A673 (cell line): ENCODE measurements at regions not wholly inside any gene's neighbourhood (a gene's known extent, or its start where the extent isn't known, plus 50 kb on each side); places are given as distances from the start of the nearest gene placed in this dataset.

Experiments used
- BruUV-seq: library from RNA; stranded (reverse); fragments of 400-500 nt; replicated peaks from 2 replicates; lab custom pipeline; 2021; lab: Mats Ljungman, UMichigan
- CTCF ChIA-PET: fragments of 300-600 bp; sonication (Branson Sonifier 250); formaldehyde crosslinking; loops from one replicate; lab custom pipeline; 2022; ENCODE audit warnings: antibody characterized with exemption; lab: Charles Lee
- POLR2A ChIA-PET: fragments of 300-600 bp; sonication (Branson Sonifier 250); formaldehyde crosslinking; loops from one replicate; lab custom pipeline; 2022; ENCODE audit warnings: antibody characterized with exemption; ENCODE audit not compliant: low non-redundant PET; lab: Charles Lee
- DNase-seq: peaks from one replicate; pipeline ENCODE4 v3.0.0-alpha.2; 2015; ENCODE audit warnings: low spot score
- H3K27ac ChIP-seq: fragments of 200-600 bp; sonication (generic); 2 replicates; pipeline ENCODE4 v1.5.1; 2016; ENCODE audit warnings: mixed run types, low read depth, mild to moderate bottlenecking, mixed read lengths, antibody characterized with exemption, low read length; ENCODE audit not compliant: poor library complexity, severe bottlenecking
- H3K27me3 ChIP-seq: fragments of 200-600 bp; sonication (generic); replicated peaks from 2 replicates; pipeline ENCODE4 v1.6.1; 2017; ENCODE audit warnings: mixed run types, low read depth, mild to moderate bottlenecking, mixed read lengths, antibody characterized with exemption, low read length; ENCODE audit not compliant: insufficient read depth, poor library complexity
- H3K36me3 ChIP-seq: fragments of 200-600 bp; sonication (generic); 2 replicates; pipeline ENCODE4 v1.6.1; 2016; ENCODE audit warnings: mixed run types, mild to moderate bottlenecking, mixed read lengths, antibody characterized with exemption, low read length; ENCODE audit not compliant: insufficient read depth, poor library complexity, severe bottlenecking
- H3K4me1 ChIP-seq: fragments of 200-600 bp; sonication (generic); 2 replicates; pipeline ENCODE4 v1.6.1; 2017; ENCODE audit warnings: mixed run types, mild to moderate bottlenecking, mixed read lengths, antibody characterized with exemption, low read length; ENCODE audit not compliant: insufficient read depth, poor library complexity, severe bottlenecking
- H3K4me3 ChIP-seq: fragments of 200-600 bp; sonication (generic); 2 replicates; pipeline ENCODE4 v1.5.1; 2016; ENCODE audit warnings: low read depth, mixed run types, mild to moderate bottlenecking, mixed read lengths, low read length; ENCODE audit not compliant: poor library complexity, severe bottlenecking
- H3K9me3 ChIP-seq: fragments of 200-600 bp; sonication (generic); 2 replicates; pipeline ENCODE4 v1.6.1; 2016; ENCODE audit warnings: mixed run types, low read depth, mild to moderate bottlenecking, mixed read lengths, antibody characterized with exemption, low read length; ENCODE audit not compliant: poor library complexity, severe bottlenecking
- EZH2 ChIP-seq: fragments of 200-600 bp; sonication (generic); IDR thresholded peaks from 2 replicates; pipeline ENCODE4 v1.6.1; 2017; ENCODE audit warnings: borderline replicate concordance, low read depth, mild to moderate bottlenecking, mixed read lengths, antibody characterized with exemption, low read length; ENCODE audit not compliant: poor library complexity, severe bottlenecking
- intact Hi-C: fragments of 100-400 bp; cut with micrococcal nuclease; formaldehyde crosslinking; loops from one replicate; pipeline ENCODE4 v1.10.0; 2022; ENCODE audit not compliant: unreplicated experiment
- TF ChIP-seq, protein P1 (sequence below): fragments of 300-800, 200-600 bp; sonication (generic); conservative IDR thresholded peaks from 2 replicates; pipeline ENCODE4 v1.5.1; 2017; ENCODE audit warnings: low read depth, mild to moderate bottlenecking, antibody characterized with exemption, low read length, moderate library complexity, mixed read lengths

DNA sequence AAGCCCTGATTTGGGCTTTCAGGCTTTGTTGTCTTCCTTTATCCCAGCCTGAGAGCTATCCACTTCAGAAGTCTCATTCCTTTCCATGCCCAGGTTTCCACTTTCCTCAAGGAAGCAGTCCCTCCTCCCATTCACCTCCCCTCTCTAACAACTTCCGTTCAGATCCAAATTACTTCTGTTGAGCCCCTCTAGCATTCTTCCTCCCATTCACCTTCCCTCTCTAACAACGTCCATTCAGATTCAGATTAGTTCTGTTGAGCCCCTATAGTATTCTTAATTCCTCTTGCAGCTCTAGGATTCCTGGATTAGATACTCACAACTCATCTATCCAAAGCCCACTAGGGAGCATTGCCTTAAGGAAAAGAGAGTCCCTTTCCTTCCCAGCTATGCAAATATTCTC is 216.8 kb downstream of the RAD51AP2 start:
- ChIA-PET POLR2A (no interaction called here), CTCF (no interaction called here)
- no peaks in the 10 kb centered on the region for H3K27me3 ChIP-seq
- intact Hi-C loops = no loop called here
- no peaks in the 10 kb centered on the region for H3K36me3 ChIP-seq
- no peaks in the 10 kb centered on the region for H3K4me1 ChIP-seq
- H3K4me3 ChIP-seq = no peak overlapping the region
- no TSS peak for BruUV-seq
- H3K27ac ChIP-seq = no peak overlapping the region
- no peak for DNase-seq
- no peaks in the 10 kb centered on the region for H3K9me3 ChIP-seq
- TF ChIP-seq EZH2 = no peak
- TF ChIP-seq, protein P1, sequence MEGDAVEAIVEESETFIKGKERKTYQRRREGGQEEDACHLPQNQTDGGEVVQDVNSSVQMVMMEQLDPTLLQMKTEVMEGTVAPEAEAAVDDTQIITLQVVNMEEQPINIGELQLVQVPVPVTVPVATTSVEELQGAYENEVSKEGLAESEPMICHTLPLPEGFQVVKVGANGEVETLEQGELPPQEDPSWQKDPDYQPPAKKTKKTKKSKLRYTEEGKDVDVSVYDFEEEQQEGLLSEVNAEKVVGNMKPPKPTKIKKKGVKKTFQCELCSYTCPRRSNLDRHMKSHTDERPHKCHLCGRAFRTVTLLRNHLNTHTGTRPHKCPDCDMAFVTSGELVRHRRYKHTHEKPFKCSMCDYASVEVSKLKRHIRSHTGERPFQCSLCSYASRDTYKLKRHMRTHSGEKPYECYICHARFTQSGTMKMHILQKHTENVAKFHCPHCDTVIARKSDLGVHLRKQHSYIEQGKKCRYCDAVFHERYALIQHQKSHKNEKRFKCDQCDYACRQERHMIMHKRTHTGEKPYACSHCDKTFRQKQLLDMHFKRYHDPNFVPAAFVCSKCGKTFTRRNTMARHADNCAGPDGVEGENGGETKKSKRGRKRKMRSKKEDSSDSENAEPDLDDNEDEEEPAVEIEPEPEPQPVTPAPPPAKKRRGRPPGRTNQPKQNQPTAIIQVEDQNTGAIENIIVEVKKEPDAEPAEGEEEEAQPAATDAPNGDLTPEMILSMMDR = no peak

DNA sequence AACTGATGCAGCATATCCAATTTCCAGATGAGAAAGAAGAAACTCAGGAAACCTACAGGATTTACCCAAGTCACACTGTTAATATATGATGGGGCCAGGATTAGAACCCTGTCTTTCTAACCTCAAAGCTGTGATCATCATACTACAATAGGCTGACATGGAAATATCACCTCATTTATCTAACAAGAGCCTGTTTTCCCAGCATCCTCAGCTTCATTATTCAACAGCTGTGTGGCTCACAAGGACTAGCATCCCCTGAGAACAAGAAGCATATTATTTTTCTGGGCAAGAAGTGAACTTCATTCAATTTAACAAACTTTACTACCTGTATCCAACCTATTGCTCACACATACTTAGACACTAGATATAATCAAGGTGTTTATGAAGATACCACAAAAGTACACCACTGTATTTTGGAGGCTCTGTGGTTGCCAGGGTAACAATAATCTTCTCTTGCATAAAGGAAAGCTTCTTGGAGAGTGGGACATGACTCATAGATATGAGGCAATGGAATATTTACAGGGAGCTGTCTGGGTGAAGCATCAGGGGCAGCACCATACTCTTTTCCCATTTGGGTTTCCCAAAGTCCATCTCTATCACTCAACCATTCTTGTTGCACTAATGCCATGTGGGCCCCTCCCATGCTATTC is 218.2 kb downstream of the RAD51AP2 start:
- TF ChIP-seq, protein P1 = no peak
- TF ChIP-seq EZH2 = no peak

DNA sequence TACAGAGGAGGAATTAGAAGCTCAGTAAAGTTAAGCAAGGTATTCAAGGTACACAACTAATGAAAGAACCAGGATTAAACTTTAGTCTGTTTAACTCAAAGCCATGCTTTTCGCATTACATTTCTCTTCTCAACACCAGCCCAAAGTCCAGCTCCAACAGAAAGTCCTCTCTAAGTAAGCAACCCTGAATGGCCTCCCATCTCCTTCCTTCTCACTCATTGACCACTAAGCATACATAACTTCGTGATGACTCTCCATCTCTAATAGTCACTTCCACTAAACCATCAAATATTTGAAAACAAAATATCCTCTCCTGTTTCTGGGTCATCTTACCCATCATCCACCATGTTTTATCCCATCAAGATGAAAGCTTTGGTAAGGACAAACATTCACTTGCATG is 219.8 kb downstream of the RAD51AP2 start:
- no peak for TF ChIP-seq EZH2
- TF ChIP-seq, protein P1 = no peak
- CTCF ChIA-PET = no interaction called here
- Histone ChIP-seq H3K4me1 (no peaks in the 10 kb centered on the region), H3K4me3 (no peak overlapping the region), H3K27ac (no peak overlapping the region), H3K36me3 (no peaks in the 10 kb centered on the region), H3K9me3 (no peaks in the 10 kb centered on the region), H3K27me3 (no peaks in the 10 kb centered on the region)
- no peak for DNase-seq
- intact Hi-C loops = no loop called here
- BruUV-seq = no TSS peak
- POLR2A ChIA-PET = no interaction called here

More for the DNA sequence above, 218.2 kb downstream of the RAD51AP2 start:
- Histone ChIP-seq H3K36me3 (no peaks in the 10 kb centered on the region), H3K27ac (no peak overlapping the region), H3K9me3 (no peaks in the 10 kb centered on the region), H3K4me1 (no peaks in the 10 kb centered on the region), H3K27me3 (no peaks in the 10 kb centered on the region), H3K4me3 (no peak overlapping the region)
- intact Hi-C loops = no loop called here
- ChIA-PET CTCF (no interaction called here), POLR2A (no interaction called here)
- no TSS peak for BruUV-seq
- peak; percentile 14 for DNase-seq
